ENCODE measurements at regions not wholly inside any gene's neighbourhood (a gene's known extent, or its start where the extent isn't known, plus 50 kb on each side); places are given as distances from the start of the nearest gene placed in this dataset.

DNA sequence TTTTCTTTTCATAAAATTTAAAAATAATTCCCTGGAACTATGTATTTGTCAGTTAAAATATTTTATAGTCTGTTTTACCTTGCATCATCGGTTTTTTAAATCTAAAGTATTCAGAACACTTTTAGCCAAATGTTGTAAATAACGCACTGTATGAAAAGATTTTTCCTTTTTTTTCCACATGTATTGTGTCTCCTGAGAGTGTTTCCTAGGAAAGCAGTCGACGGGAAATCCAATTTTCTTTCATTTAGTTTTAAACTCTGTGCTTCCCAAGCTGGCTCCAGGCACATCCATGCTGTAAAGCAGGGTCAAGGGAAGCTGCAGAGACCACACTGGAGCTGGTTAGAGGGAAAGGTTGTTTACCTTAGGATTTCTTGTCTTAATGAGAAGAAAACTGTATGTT is 1724.3 kb upstream of the TENM3 start:
- H3K9me3 Mint-ChIP-seq (ENCODE audit: unreplicated experiment), result no peaks in the 10 kb centered on the region
- H3K79me2 ChIP-seq (ENCODE audit: insufficient read depth, low read length), result no peaks in the 10 kb centered on the region
- FAIRE-seq (no peak), DNase-seq (ENCODE audit: low read depth) (no peak)
- no peaks in the 10 kb centered on the region for H3K27me3 Mint-ChIP-seq (ENCODE audit: low read depth, unreplicated experiment)
- H3K36me3 ChIP-seq (ENCODE audit: insufficient read depth, low read length), result no peaks in the 10 kb centered on the region
- H3K27ac ChIP-seq (ENCODE audit: low read depth, low read length), result no peak overlapping the region
- no peak overlapping the region for H3K27ac Mint-ChIP-seq (ENCODE audit: unreplicated experiment)
- H4K20me1 ChIP-seq (ENCODE audit: insufficient read depth, low read length), result no peaks in the 10 kb centered on the region
- H2AFZ ChIP-seq (ENCODE audit: low read depth, low read length), result peak overlapping the region; percentile 68
- no peak overlapping the region for H3K4me2 ChIP-seq (ENCODE audit: low read length)
- H3K36me3 Mint-ChIP-seq (ENCODE audit: low read depth, unreplicated experiment), result no peaks in the 10 kb centered on the region
- H3K4me1 Mint-ChIP-seq (ENCODE audit: low read depth, unreplicated experiment), result no peaks in the 10 kb centered on the region
- no peak for TF ChIP-seq EZH2 (IDR thresholded peaks at IDR 0.05; ENCODE audit: insufficient read depth, low read length)
- TF ChIP-seq, protein P1, sequence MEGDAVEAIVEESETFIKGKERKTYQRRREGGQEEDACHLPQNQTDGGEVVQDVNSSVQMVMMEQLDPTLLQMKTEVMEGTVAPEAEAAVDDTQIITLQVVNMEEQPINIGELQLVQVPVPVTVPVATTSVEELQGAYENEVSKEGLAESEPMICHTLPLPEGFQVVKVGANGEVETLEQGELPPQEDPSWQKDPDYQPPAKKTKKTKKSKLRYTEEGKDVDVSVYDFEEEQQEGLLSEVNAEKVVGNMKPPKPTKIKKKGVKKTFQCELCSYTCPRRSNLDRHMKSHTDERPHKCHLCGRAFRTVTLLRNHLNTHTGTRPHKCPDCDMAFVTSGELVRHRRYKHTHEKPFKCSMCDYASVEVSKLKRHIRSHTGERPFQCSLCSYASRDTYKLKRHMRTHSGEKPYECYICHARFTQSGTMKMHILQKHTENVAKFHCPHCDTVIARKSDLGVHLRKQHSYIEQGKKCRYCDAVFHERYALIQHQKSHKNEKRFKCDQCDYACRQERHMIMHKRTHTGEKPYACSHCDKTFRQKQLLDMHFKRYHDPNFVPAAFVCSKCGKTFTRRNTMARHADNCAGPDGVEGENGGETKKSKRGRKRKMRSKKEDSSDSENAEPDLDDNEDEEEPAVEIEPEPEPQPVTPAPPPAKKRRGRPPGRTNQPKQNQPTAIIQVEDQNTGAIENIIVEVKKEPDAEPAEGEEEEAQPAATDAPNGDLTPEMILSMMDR (IDR thresholded peaks at IDR 0.05; ENCODE audit: insufficient read depth, low read depth, low read length), result no peak
- H3K9ac ChIP-seq (ENCODE audit: low read length), result no peak overlapping the region
- H3K4me3 Mint-ChIP-seq (ENCODE audit: unreplicated experiment), result no peak overlapping the region
- peaks cover 4% of the 10 kb centered on the region for H3K4me1 ChIP-seq (ENCODE audit: insufficient read depth, low read length)
- H3K27me3 ChIP-seq (ENCODE audit: insufficient read depth, low read length), result no peaks in the 10 kb centered on the region
- H3K4me3 ChIP-seq (ENCODE audit: insufficient read depth, low read depth, low read length), result no peak overlapping the region
- H3K9me3 ChIP-seq (ENCODE audit: insufficient read depth, low read depth, low read length), result no peaks in the 10 kb centered on the region

DNA sequence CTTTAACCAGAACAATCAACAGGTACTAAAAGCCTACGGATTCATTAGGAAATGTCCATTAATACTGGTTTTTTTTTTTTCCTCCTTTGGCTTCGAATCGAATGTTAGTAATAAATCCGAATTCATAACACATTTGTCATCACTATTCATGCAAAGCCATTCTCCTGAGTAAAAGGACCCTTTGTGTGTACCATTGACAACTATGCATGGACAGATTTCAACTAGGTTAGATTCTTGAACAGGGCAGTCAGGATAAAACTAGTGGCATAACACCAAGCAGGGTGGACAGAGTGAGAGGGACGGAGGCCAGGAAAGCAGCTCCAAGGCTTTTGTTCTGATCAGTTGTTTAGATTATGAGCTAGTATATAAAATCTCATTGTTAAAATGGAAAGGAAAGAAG is 1722.0 kb upstream of the TENM3 start:
- Histone ChIP-seq H3K79me2 (ENCODE audit: insufficient read depth, low read length) (no peaks in the 10 kb centered on the region), H2AFZ (ENCODE audit: low read depth, low read length) (no peak overlapping the region), H3K4me3 (ENCODE audit: insufficient read depth, low read depth, low read length) (no peak overlapping the region), H4K20me1 (ENCODE audit: insufficient read depth, low read length) (no peaks in the 10 kb centered on the region), H3K9ac (ENCODE audit: low read length) (no peak overlapping the region), H3K27ac (ENCODE audit: low read depth, low read length) (no peak overlapping the region), H3K9me3 (ENCODE audit: insufficient read depth, low read depth, low read length) (no peaks in the 10 kb centered on the region), H3K4me2 (ENCODE audit: low read length) (peak overlapping the region; percentile 34), H3K36me3 (ENCODE audit: insufficient read depth, low read length) (no peaks in the 10 kb centered on the region), H3K27me3 (ENCODE audit: insufficient read depth, low read length) (no peaks in the 10 kb centered on the region), H3K4me1 (ENCODE audit: insufficient read depth, low read length) (peaks cover 4% of the 10 kb centered on the region)
- H3K9me3 Mint-ChIP-seq (ENCODE audit: unreplicated experiment), result no peaks in the 10 kb centered on the region
- no peaks in the 10 kb centered on the region for H3K27me3 Mint-ChIP-seq (ENCODE audit: low read depth, unreplicated experiment)
- no peaks in the 10 kb centered on the region for H3K36me3 Mint-ChIP-seq (ENCODE audit: low read depth, unreplicated experiment)
- H3K27ac Mint-ChIP-seq (ENCODE audit: unreplicated experiment), result no peak overlapping the region
- TF ChIP-seq, protein P1 (IDR thresholded peaks at IDR 0.05; ENCODE audit: insufficient read depth, low read depth, low read length), result no peak
- TF ChIP-seq EZH2 (IDR thresholded peaks at IDR 0.05; ENCODE audit: insufficient read depth, low read length), result no peak
- no peak overlapping the region for H3K4me3 Mint-ChIP-seq (ENCODE audit: unreplicated experiment)
- no peaks in the 10 kb centered on the region for H3K4me1 Mint-ChIP-seq (ENCODE audit: low read depth, unreplicated experiment)
- FAIRE-seq (no peak), DNase-seq (ENCODE audit: low read depth) (peak; percentile 66)

DNA sequence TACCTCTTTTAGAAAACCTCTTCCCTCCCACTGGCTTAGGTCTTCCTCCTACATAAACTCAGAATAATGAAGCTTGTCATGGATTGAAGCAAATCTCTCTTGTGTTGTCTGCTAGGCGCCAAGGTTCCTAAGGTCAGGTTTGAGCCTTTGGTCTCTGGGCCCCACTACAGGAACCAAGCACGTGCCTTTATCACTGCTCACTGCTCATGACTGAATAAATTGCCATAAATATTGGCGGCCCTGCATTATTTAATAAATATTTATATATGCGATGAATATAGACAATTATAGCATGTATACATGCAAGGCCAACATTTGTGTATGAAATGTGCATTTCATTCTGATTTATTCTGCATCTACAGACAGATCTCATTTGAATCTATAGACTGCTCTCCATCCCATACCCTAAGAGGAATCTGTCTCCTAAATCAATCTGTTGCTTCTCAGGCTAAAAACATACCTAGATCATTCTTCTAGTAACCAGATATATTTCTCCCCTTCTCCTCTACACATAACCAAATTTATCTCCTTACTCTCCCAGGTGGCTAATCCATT is 1717.6 kb upstream of the TENM3 start:
- Histone ChIP-seq H3K4me1 (ENCODE audit: insufficient read depth, low read length) (peaks cover 4% of the 10 kb centered on the region), H2AFZ (ENCODE audit: low read depth, low read length) (no peak overlapping the region), H3K9ac (ENCODE audit: low read length) (no peak overlapping the region), H3K27ac (ENCODE audit: low read depth, low read length) (no peak overlapping the region), H3K27me3 (ENCODE audit: insufficient read depth, low read length) (no peaks in the 10 kb centered on the region), H3K4me3 (ENCODE audit: insufficient read depth, low read depth, low read length) (no peak overlapping the region), H3K79me2 (ENCODE audit: insufficient read depth, low read length) (no peaks in the 10 kb centered on the region), H3K36me3 (ENCODE audit: insufficient read depth, low read length) (no peaks in the 10 kb centered on the region), H3K9me3 (ENCODE audit: insufficient read depth, low read depth, low read length) (no peaks in the 10 kb centered on the region), H4K20me1 (ENCODE audit: insufficient read depth, low read length) (no peaks in the 10 kb centered on the region), H3K4me2 (ENCODE audit: low read length) (no peak overlapping the region)
- Mint-ChIP-seq H3K27me3 (ENCODE audit: low read depth, unreplicated experiment) (no peaks in the 10 kb centered on the region), H3K27ac (ENCODE audit: unreplicated experiment) (no peak overlapping the region), H3K4me1 (ENCODE audit: low read depth, unreplicated experiment) (no peaks in the 10 kb centered on the region), H3K36me3 (ENCODE audit: low read depth, unreplicated experiment) (no peaks in the 10 kb centered on the region), H3K9me3 (ENCODE audit: unreplicated experiment) (no peaks in the 10 kb centered on the region), H3K4me3 (ENCODE audit: unreplicated experiment) (no peak overlapping the region)
- TF ChIP-seq, protein P1 (IDR thresholded peaks at IDR 0.05; ENCODE audit: insufficient read depth, low read depth, low read length), result no peak
- no peak for TF ChIP-seq EZH2 (IDR thresholded peaks at IDR 0.05; ENCODE audit: insufficient read depth, low read length)
- FAIRE-seq, result no peak
- DNase-seq (ENCODE audit: low read depth), result no peak
